Fibroblast of lung (primary cell): ENCODE measurements at regions not wholly inside any gene's neighbourhood (a gene's known extent, or its start where the extent isn't known, plus 50 kb on each side); places are given as distances from the start of the nearest gene placed in this dataset.
"Not testable (repeated sequence)": the region's sequence is repeated elsewhere in the genome, so short reads cannot be mapped to it uniquely, and the experiment has no call there.

Experiments used
- DNase-seq, 2 donors: peaks; one replicate each; pipeline versions ENCODE4 v3.0.0 to v3.0.0-alpha.2; 2010; ENCODE audit warnings: low read depth in 2 of 2
- H2AFZ ChIP-seq: 2 replicates; pipeline ENCODE4 v1.5.1; 2012; ENCODE audit warnings: low read length, control low read depth, inconsistent platforms
- H3K27ac ChIP-seq: 2 replicates; pipeline ENCODE4 v1.5.1; 2011; ENCODE audit warnings: low read length, control low read depth; ENCODE audit not compliant: insufficient read depth
- H3K27me3 ChIP-seq: 2 replicates; pipeline ENCODE4 v1.5.1; 2011; ENCODE audit warnings: mild to moderate bottlenecking, low read length; ENCODE audit not compliant: control insufficient read depth, insufficient read depth
- H3K36me3 ChIP-seq: 2 replicates; pipeline ENCODE4 v1.5.1; 2011; ENCODE audit warnings: low read length; ENCODE audit not compliant: control insufficient read depth, insufficient read depth
- H3K4me1 ChIP-seq: 2 replicates; pipeline ENCODE4 v1.5.1; 2011; ENCODE audit warnings: low read length; ENCODE audit not compliant: control insufficient read depth, insufficient read depth; ENCODE audit errors: extremely low read depth
- H3K4me2 ChIP-seq: 2 replicates; pipeline ENCODE4 v1.5.1; 2011; ENCODE audit warnings: low read length, control low read depth; ENCODE audit not compliant: insufficient read depth; ENCODE audit errors: extremely low read depth
- H3K4me3 ChIP-seq, 4 experiments: fragments of 200-600 bp in 1 of 4; sonication (generic) in 1 of 4; replicated peaks in 1 of 4; 2 replicates each; pipeline ENCODE4 v1.5.1; 2011 to 2016; ENCODE audit warnings: low read length in 4 of 4, low read depth in 3 of 4, mild to moderate bottlenecking in 3 of 4, control low read depth in 2 of 4, inconsistent platforms in 1 of 4, mixed read lengths in 1 of 4; ENCODE audit not compliant: insufficient read depth in 1 of 4; ENCODE audit errors: control extremely low read depth in 1 of 4
- H3K79me2 ChIP-seq: 2 replicates; pipeline ENCODE4 v1.5.1; 2012; ENCODE audit warnings: mild to moderate bottlenecking, low read length, inconsistent platforms; ENCODE audit not compliant: control insufficient read depth, insufficient read depth
- H3K9ac ChIP-seq: 2 replicates; pipeline ENCODE4 v1.5.1; 2011; ENCODE audit warnings: mild to moderate bottlenecking, low read length, control low read depth; ENCODE audit not compliant: insufficient read depth
- H3K9me3 ChIP-seq: 2 replicates; pipeline ENCODE4 v1.5.1; 2012; ENCODE audit warnings: low read depth, low read length; ENCODE audit not compliant: control insufficient read depth, insufficient read depth
- H4K20me1 ChIP-seq: 2 replicates; pipeline ENCODE4 v1.5.1; 2011; ENCODE audit warnings: low read length; ENCODE audit not compliant: control insufficient read depth, insufficient read depth; ENCODE audit errors: extremely low read depth
- EZH2 ChIP-seq: IDR thresholded peaks from 2 replicates; pipeline ENCODE4 v1.5.1; 2012; ENCODE audit warnings: low read length, control low read depth, mild to moderate bottlenecking; ENCODE audit errors: missing control alignments
- TF ChIP-seq, protein P1 (sequence below), 2 donors: IDR thresholded peaks in 1 of 2; conservative IDR thresholded peaks in 1 of 2; 1 replicate in 1 of 2; 2 replicates in 1 of 2; pipeline ENCODE4 v1.5.1; 2011 to 2012; ENCODE audit warnings: low read length in 2 of 2, control low read depth in 1 of 2, inconsistent platforms in 1 of 2, low read depth in 1 of 2, mild to moderate bottlenecking in 1 of 2

GRCh38 chr14:48266201-48266600, 590.8 kb upstream of the MDGA2 start:
- not testable (repeated sequence) for H4K20me1 ChIP-seq, H3K9me3 ChIP-seq, H3K36me3 ChIP-seq, H2AFZ ChIP-seq, H3K79me2 ChIP-seq, H3K4me1 ChIP-seq, H3K4me3 ChIP-seq, H3K4me2 ChIP-seq, H3K27ac ChIP-seq, DNase-seq, H3K27me3 ChIP-seq, H3K9ac ChIP-seq

- Histone ChIP-seq H3K27ac (no peak overlapping the region), H3K79me2 (no peaks in the 10 kb centered on the region), H3K4me2 (no peak overlapping the region), H3K36me3 (no peaks in the 10 kb centered on the region), H4K20me1 (no peaks in the 10 kb centered on the region), H2AFZ (no peak overlapping the region), H3K27me3 (no peaks in the 10 kb centered on the region), H3K4me3 (no peak overlapping the region), H3K4me1 (no peaks in the 10 kb centered on the region), H3K9me3 (no peaks in the 10 kb centered on the region), H3K9ac (no peak overlapping the region)
- DNase-seq = no peak
- TF ChIP-seq, protein P1, sequence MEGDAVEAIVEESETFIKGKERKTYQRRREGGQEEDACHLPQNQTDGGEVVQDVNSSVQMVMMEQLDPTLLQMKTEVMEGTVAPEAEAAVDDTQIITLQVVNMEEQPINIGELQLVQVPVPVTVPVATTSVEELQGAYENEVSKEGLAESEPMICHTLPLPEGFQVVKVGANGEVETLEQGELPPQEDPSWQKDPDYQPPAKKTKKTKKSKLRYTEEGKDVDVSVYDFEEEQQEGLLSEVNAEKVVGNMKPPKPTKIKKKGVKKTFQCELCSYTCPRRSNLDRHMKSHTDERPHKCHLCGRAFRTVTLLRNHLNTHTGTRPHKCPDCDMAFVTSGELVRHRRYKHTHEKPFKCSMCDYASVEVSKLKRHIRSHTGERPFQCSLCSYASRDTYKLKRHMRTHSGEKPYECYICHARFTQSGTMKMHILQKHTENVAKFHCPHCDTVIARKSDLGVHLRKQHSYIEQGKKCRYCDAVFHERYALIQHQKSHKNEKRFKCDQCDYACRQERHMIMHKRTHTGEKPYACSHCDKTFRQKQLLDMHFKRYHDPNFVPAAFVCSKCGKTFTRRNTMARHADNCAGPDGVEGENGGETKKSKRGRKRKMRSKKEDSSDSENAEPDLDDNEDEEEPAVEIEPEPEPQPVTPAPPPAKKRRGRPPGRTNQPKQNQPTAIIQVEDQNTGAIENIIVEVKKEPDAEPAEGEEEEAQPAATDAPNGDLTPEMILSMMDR (conservative IDR thresholded peaks at IDR 0.05 in 1 of 2, IDR thresholded peaks at IDR 0.05 in 1 of 2; ENCODE audit: low read depth in 1 of 2, low read length in 2 of 2) = no peak
- TF ChIP-seq EZH2 = no peak
Observed at GRCh38 chr14:48261436-48261835, 586.0 kb upstream of the MDGA2 start.

DNA sequence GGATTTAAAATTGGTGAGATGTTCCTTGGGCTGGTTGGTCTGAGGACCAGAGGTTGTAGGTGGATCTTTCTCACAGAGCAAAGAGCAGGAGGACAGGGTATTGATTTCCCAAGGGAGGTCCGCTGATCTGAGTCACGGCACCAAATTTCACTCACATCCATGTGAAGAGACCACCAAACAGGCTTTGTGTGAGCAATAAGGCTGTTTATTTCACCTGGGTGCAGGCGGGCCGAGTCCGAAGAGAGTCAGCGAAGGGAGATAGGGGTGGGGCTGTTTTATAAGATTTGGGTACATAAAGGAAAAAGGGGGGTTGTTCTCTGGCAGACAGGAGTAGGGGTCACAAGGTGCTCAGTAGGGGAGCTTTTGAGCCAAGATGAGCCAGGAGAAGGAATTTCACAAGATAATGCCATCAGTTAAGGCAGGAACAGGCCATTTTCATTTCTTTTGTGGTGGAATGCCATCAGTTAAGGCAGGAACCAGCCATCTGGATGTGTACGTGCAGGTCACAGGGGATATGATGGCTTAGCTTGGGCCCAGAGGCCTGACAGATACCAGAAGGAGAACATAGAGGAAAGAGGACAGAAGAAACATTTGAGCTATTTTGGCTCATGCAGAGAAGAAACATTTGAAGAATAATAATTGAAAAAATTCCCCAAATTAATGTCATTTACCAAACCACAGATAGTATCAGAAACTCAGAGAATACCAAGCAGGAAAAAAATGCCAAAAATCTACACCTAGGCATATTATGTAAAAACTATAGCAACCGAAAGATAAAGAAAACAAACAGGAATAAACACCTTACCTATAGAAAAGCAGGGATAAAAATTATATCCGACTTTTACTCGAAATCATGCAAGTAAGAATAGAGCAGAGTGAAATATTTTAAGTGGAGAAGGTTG, 585.2 kb upstream of the MDGA2 start:
- H4K20me1 ChIP-seq, DNase-seq: not testable (repeated sequence)

GRCh38 chr14:48259876-48260275, 584.5 kb upstream of the MDGA2 start:
- not testable (repeated sequence) for H3K9ac ChIP-seq, H3K4me1 ChIP-seq, H3K27ac ChIP-seq, DNase-seq, H2AFZ ChIP-seq, H3K27me3 ChIP-seq, H3K79me2 ChIP-seq, H4K20me1 ChIP-seq, H3K4me3 ChIP-seq, H3K9me3 ChIP-seq, H3K4me2 ChIP-seq, H3K36me3 ChIP-seq

More for the DNA sequence above, 585.2 kb upstream of the MDGA2 start:
- H3K27me3 ChIP-seq, H3K27ac ChIP-seq, H3K9me3 ChIP-seq, H3K36me3 ChIP-seq, H3K4me1 ChIP-seq, H3K9ac ChIP-seq, H3K79me2 ChIP-seq, H3K4me3 ChIP-seq, H3K4me2 ChIP-seq, H2AFZ ChIP-seq: not testable (repeated sequence)

- H3K4me3 ChIP-seq, H3K9ac ChIP-seq, DNase-seq, H3K36me3 ChIP-seq, H3K4me1 ChIP-seq, H3K9me3 ChIP-seq, H4K20me1 ChIP-seq, H3K27ac ChIP-seq, H2AFZ ChIP-seq, H3K79me2 ChIP-seq, H3K4me2 ChIP-seq, H3K27me3 ChIP-seq: not testable (repeated sequence)
Observed at GRCh38 chr14:48259232-48259631, 583.8 kb upstream of the MDGA2 start.

DNA sequence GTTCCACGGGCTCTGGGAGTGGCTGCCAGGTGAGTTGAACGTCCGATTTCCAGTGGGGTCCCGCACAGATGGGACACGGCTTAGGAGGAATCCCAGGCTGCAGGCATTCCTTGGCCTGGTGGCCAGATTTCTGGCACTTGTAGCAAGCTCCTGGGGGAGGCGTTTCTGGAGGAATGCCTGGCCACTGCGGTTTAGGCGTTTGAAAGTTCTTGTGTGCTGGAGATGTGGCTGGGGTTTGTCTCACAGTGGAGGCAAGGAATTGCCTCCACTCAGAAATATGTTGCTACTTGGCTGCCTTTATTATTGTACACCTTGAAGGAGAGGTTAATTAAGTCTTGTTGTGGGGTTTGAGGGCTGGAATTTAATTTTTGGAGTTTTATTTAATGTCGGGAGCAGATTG, 583.3 kb upstream of the MDGA2 start:
- H3K36me3 ChIP-seq, H3K4me3 ChIP-seq, H3K4me1 ChIP-seq, H4K20me1 ChIP-seq, H3K9ac ChIP-seq, H2AFZ ChIP-seq, H3K27me3 ChIP-seq, H3K4me2 ChIP-seq, H3K9me3 ChIP-seq, DNase-seq, H3K79me2 ChIP-seq, H3K27ac ChIP-seq: not testable (repeated sequence)
